IgD-negative memory B cell (primary cell): ENCODE measurements at regions not wholly inside any gene's neighbourhood (a gene's known extent, or its start where the extent isn't known, plus 50 kb on each side); places are given as distances from the start of the nearest gene placed in this dataset.
A peak's percentile ranks its signal among the peaks of the same experiment; 100 is the strongest.

Experiments
- H3K27ac Mint-ChIP-seq, 3 donors: one replicate each; pipeline ENCODE4 v1.8.0; 2020 to 2022; ENCODE audit warnings: mild to moderate bottlenecking in 3 of 3, mixed read lengths in 3 of 3, moderate library complexity in 1 of 3
- H3K27me3 Mint-ChIP-seq: one replicate; pipeline ENCODE4 v1.8.0; 2021; ENCODE audit warnings: mixed read lengths
- H3K36me3 Mint-ChIP-seq: one replicate; pipeline ENCODE4 v1.8.0; 2020; ENCODE audit warnings: mild to moderate bottlenecking, mixed read lengths
- H3K4me1 Mint-ChIP-seq, 3 donors: one replicate each; pipeline ENCODE4 v1.8.0; 2020 to 2022; ENCODE audit warnings: mixed read lengths in 3 of 3, mild to moderate bottlenecking in 1 of 3
- H3K4me3 Mint-ChIP-seq, 4 donors: one replicate each; pipeline ENCODE4 v1.8.0; 2020 to 2022; ENCODE audit warnings: mild to moderate bottlenecking in 4 of 4, mixed read lengths in 4 of 4, moderate library complexity in 3 of 4
- H3K9me3 Mint-ChIP-seq, 3 donors: one replicate each; pipeline ENCODE4 v1.8.0; 2020 to 2021; ENCODE audit warnings: mixed read lengths in 3 of 3, mild to moderate bottlenecking in 1 of 3

DNA sequence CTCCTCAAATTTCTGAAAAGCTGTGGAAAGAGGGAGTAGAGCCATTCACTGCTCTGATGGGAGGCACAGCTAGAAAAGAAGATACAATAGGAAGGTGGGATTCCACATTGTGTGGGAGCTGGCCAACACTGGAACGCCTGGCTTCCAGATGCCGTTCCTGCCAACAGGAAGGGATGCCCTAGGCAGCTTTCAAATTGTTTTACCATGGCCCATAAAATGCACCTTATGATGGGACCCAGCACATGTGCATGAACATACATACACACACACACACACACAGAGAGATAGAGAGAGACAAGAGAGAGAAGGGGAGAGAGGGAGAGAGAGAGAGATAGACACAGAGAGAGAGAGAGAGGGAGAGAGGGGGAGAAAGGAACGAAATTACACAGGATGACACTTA is 86.1 kb upstream of the BZW1 start:
- no peak overlapping the region for H3K27ac Mint-ChIP-seq
- H3K4me1 Mint-ChIP-seq = no peaks in the 10 kb centered on the region
- H3K4me3 Mint-ChIP-seq = no peak overlapping the region
- peaks cover 0 to 5% (median 2%) of the 10 kb centered on the region in 3 donors for H3K9me3 Mint-ChIP-seq
- peaks cover 3% of the 10 kb centered on the region for H3K36me3 Mint-ChIP-seq
- peaks cover 6% of the 10 kb centered on the region for H3K27me3 Mint-ChIP-seq

DNA sequence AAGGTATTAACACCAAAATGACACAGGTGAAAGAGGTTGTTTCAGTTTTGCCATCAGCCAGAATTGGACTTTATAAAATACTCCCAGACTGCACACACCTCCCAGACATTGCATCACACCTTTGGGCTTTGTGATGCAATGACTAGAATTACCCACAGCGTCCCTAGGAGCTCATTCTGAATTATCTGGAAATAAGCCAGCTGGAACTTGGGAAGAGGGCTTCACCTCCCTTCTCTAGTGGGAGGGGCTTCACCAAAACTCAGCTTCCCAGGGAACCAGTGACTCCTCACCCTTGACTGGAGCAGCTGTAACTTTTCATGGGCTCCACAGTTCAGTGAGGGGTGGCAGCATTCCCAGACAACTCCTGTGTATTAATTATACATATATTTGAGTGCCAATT is 83.1 kb upstream of the BZW1 start:
- H3K27me3 Mint-ChIP-seq = peaks cover 1% of the 10 kb centered on the region
- peaks cover 0 to 1% (median 0%) of the 10 kb centered on the region in 3 donors for H3K4me1 Mint-ChIP-seq
- H3K36me3 Mint-ChIP-seq = no peaks in the 10 kb centered on the region

DNA sequence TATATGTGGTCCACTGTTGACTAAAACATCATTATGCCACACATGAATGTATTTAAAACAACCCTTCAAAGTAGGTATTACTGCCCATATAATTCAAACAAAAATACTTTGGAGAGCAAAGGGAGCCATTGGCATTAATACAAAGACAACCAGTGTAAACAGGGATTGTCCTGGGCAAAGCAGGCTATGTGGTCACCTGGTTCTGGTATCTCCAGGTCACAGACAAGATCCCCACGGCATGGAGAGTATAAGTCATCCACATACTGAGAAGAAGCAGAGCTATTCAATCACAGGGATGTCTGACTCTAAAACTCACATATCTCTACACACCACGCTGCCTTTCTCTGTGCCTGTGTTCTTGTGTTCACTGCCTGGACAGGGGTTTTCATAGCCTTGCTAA is 81.4 kb upstream of the BZW1 start:
- no peaks in the 10 kb centered on the region for H3K9me3 Mint-ChIP-seq
- no peak overlapping the region for H3K4me3 Mint-ChIP-seq
- peak overlapping the region in 1 of 3 donors; percentile 75 for H3K27ac Mint-ChIP-seq
- H3K27me3 Mint-ChIP-seq = peaks cover 1% of the 10 kb centered on the region
- H3K36me3 Mint-ChIP-seq = no peaks in the 10 kb centered on the region
- H3K4me1 Mint-ChIP-seq = peaks cover 0 to 2% (median 0%) of the 10 kb centered on the region in 3 donors

More for the DNA sequence above, 83.1 kb upstream of the BZW1 start:
- no peak overlapping the region for H3K4me3 Mint-ChIP-seq
- H3K9me3 Mint-ChIP-seq = no peaks in the 10 kb centered on the region
- H3K27ac Mint-ChIP-seq = no peak overlapping the region

DNA sequence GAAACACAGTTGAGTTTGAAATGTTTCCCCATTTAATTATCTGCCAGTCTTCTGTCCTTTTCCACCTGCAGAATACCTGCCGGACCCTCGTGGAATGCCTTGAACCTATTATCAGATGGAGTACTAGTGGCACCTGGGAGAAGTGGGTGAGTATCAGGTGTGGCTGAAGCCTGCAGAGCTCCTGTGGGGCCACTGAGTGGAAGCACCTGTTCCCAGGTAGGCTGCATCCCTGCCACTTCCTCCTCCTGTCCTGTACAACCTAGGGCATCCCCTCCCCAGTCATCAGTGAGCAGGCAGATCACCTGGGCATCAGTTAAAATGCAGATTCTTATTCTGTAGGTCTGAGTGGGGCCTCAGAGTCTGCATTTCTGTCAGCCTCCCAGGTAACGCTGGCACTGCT is 80.8 kb upstream of the BZW1 start:
- Mint-ChIP-seq H3K27ac (no peak overlapping the region), H3K27me3 (peaks cover 5% of the 10 kb centered on the region), H3K36me3 (no peaks in the 10 kb centered on the region), H3K4me1 (peaks cover 0 to 2% (median 0%) of the 10 kb centered on the region in 3 donors), H3K9me3 (no peaks in the 10 kb centered on the region), H3K4me3 (no peak overlapping the region)

DNA sequence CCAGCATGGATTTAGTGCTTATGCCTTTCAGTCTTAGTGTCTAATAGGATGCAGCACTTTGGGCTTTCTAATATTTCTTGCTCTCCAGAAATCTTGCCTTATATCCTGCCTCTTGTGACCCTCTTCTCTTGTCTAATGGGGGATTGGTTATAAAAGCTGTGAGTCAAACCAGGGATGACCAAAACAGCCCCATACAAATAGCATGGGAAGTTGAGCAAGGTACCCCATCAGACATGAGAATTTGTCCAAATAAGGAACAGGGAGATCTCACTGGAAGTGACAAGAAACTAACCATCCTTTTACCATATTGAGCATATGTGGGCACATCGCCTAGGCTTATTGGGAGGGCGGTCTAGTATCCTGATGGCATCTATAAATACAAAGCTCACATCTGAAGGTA is 78.8 kb upstream of the BZW1 start:
- H3K4me1 Mint-ChIP-seq = peaks cover 0 to 2% (median 0%) of the 10 kb centered on the region in 3 donors
- no peak overlapping the region for H3K27ac Mint-ChIP-seq

DNA sequence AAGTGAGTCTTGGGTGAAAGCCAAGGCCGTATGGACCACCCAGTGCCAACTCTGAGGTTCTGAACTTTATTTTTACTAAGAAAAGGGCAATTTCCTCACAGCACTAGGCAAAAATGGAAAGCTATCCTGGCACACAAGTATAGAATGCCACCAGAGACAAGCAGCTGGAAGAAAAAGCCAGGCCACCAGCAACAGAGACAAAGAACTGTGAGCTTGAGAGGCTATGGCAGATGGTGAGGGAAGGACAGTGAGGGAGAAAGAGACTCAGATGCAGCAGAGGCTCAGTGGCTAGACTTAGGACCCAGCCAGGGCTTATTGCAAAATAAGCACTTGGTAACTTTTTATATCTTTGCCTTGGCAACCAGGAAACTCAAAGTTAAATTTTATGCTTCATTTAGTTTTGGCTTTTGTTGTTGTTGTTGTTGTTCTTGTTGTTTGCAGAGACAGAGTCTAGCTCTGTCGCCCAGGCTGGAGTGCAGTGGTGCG is 78.0 kb upstream of the BZW1 start:
- Mint-ChIP-seq H3K27ac (peak overlapping the region in 1 of 3 donors; percentile 47), H3K36me3 (no peaks in the 10 kb centered on the region), H3K9me3 (no peaks in the 10 kb centered on the region), H3K27me3 (peaks cover 16% of the 10 kb centered on the region), H3K4me1 (peaks cover 0 to 2% (median 0%) of the 10 kb centered on the region in 3 donors), H3K4me3 (no peak overlapping the region)

More for the DNA sequence above, 78.8 kb upstream of the BZW1 start:
- Mint-ChIP-seq H3K4me3 (no peak overlapping the region), H3K27me3 (peaks cover 16% of the 10 kb centered on the region), H3K9me3 (no peaks in the 10 kb centered on the region), H3K36me3 (no peaks in the 10 kb centered on the region)

DNA sequence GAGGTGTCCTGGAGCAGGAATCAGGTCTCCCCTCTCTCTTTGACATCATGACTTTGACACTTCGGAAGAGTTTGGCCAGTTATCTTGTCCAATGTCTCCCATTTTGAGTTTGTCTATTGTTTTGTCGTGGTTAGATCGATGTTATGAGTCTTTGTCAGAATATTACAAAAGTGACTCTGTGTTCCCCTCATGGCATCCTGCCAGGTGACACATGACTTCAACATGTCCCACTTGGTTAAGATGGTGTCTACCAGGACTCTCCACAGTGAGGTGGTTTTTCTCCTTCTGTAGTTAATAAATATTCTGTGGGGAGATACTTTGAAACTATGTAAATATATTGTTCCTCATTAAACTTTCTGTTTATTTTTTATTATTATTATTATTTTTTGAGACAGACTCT is 76.6 kb upstream of the BZW1 start:
- Mint-ChIP-seq H3K4me1 (peaks cover 0 to 3% (median 0%) of the 10 kb centered on the region in 3 donors), H3K4me3 (no peak overlapping the region), H3K36me3 (no peaks in the 10 kb centered on the region), H3K27ac (no peak overlapping the region), H3K9me3 (no peaks in the 10 kb centered on the region), H3K27me3 (peaks cover 16% of the 10 kb centered on the region)

DNA sequence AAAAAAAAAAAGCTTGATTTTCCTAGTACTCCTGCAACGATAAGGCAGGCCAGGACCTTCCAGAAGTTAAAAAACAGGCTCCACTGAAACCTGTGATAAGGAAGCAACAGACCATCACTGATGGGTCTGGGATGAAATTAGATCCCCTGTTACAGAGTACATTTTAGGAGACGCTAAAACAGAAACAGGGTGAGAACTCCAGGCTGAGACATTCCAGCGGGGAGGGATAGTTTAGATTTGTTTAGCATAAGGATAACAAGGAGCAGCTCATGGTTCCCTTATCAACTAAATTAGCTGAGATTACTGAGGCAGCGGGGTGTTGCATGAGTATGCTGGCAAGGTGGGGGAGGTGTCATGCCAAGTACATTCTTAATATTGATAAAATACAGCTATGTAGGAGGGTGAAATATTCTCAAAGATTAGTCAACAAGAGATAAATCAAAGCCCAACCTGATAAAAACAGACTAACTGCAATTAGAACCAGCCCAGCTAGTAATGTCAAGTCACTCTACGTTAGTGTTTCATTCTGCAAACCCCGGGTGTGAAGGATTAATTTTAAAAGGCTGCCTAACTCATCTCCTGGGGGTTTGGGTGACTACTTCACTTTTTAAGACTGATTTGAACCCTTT is 75.0 kb upstream of the BZW1 start:
- Mint-ChIP-seq H3K4me3 (no peak overlapping the region), H3K27me3 (peaks cover 16% of the 10 kb centered on the region), H3K27ac (no peak overlapping the region), H3K36me3 (no peaks in the 10 kb centered on the region), H3K4me1 (peaks cover 0 to 3% (median 0%) of the 10 kb centered on the region in 3 donors), H3K9me3 (no peaks in the 10 kb centered on the region)

DNA sequence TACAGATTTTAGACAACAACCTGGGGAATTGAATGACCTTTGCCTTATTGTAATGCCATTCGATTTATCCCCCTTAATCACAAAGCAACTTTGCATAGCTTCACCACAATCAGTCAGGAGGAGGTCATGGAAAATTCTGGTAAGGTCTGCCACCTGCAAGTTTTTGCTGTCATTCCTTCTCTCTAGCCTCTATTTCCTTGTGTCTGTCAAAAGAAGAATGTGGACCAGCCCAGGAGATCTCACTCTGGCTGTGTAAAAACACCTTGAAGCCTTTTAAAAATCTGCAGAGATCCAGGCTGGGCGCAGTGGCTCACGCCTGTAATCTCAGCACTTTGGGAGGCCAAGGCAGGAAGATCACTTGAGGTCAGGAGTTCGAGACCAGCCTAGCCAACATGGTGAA is 74.1 kb upstream of the BZW1 start:
- H3K4me3 Mint-ChIP-seq = no peak overlapping the region
- no peaks in the 10 kb centered on the region for H3K36me3 Mint-ChIP-seq
- peaks cover 15% of the 10 kb centered on the region for H3K27me3 Mint-ChIP-seq
- no peaks in the 10 kb centered on the region for H3K9me3 Mint-ChIP-seq
- H3K27ac Mint-ChIP-seq = no peak overlapping the region
- H3K4me1 Mint-ChIP-seq = peaks cover 0 to 3% (median 0%) of the 10 kb centered on the region in 3 donors

DNA sequence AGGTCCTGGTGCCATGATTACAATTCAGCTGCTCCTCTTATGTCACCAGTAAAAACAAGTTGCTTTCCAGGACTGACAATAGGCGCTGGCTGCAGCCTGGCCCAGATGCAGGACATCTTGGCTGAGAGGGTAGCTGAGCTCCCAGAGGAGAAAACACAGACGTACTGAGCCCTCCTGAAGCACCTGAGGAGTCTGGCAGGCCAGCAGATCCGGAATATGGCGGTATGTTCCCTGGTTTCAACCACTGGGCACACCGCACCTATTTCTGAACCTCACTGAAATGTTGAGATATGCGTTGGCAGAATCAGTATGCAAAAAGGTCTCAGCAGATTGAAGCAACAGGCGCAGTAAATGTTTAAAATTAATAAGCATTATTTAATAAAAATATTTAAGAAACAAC is 73.1 kb upstream of the BZW1 start:
- H3K4me3 Mint-ChIP-seq = no peak overlapping the region
- H3K4me1 Mint-ChIP-seq = peaks cover 0 to 2% (median 0%) of the 10 kb centered on the region in 3 donors
- no peaks in the 10 kb centered on the region for H3K9me3 Mint-ChIP-seq
- H3K27me3 Mint-ChIP-seq = peaks cover 16% of the 10 kb centered on the region
- H3K36me3 Mint-ChIP-seq = no peaks in the 10 kb centered on the region
- H3K27ac Mint-ChIP-seq = no peak overlapping the region

DNA sequence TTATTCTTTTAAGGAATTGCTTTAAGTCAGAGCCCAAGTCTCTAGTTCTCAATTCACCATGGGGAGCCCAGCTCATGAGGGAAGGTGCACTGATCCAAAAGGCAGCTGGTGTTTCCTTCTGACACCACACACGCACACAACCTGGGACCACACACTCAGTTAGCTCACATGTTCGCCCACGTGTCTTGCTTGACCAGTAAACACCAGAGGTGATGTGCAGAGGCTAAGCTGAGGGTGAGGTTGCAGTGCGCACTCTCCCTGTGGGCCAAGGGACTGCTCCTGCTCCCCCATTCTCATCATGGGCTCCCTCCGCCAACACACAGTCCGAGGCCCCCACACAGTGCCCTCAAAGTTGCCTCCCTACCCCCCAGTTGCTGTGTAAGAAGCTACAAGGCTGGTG is 70.8 kb upstream of the BZW1 start:
- H3K4me3 Mint-ChIP-seq = no peak overlapping the region
- no peaks in the 10 kb centered on the region for H3K9me3 Mint-ChIP-seq
- H3K27ac Mint-ChIP-seq = no peak overlapping the region
- peaks cover 12% of the 10 kb centered on the region for H3K27me3 Mint-ChIP-seq
- no peaks in the 10 kb centered on the region for H3K36me3 Mint-ChIP-seq
- H3K4me1 Mint-ChIP-seq = peaks cover 0 to 2% (median 0%) of the 10 kb centered on the region in 3 donors

DNA sequence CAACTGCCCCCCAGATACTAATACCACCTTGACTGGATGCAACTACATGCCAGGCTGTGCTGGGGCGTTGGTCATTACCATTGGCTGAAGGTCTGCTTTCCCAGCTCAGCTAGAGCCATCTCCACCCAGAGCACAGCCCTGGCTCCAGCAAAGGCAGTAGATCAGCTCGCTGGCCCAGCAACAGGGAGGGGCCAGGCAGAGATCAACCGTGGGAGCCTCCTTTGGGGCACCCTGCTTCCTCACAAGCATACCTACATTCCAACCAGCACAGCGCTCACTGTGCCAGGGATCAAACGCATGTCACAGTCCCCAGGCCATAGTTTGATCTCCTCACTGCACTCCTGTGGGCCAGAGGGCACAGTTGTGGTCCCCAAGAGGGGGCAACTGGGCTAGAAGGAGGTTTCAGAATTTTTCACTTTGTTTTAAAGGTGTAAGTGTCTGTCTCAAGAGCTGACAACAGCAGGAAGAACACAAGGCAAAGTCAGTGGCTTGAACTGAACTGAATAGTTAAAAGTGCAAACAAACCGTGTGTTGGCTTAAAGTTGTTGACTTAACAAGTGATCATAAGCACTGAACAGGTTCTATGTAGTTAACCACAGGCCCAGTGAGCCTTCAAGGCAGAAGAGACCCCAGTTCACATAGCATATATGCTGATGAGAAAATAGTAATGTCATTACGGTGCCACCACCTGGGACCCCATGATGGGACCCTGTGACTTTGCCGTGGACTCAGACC is 70.1 kb upstream of the BZW1 start:
- H3K9me3 Mint-ChIP-seq = no peaks in the 10 kb centered on the region
- H3K4me3 Mint-ChIP-seq = no peak overlapping the region
- H3K27ac Mint-ChIP-seq = no peak overlapping the region
- peaks cover 11% of the 10 kb centered on the region for H3K27me3 Mint-ChIP-seq
- peaks cover 0 to 2% (median 0%) of the 10 kb centered on the region in 3 donors for H3K4me1 Mint-ChIP-seq
- H3K36me3 Mint-ChIP-seq = no peaks in the 10 kb centered on the region

DNA sequence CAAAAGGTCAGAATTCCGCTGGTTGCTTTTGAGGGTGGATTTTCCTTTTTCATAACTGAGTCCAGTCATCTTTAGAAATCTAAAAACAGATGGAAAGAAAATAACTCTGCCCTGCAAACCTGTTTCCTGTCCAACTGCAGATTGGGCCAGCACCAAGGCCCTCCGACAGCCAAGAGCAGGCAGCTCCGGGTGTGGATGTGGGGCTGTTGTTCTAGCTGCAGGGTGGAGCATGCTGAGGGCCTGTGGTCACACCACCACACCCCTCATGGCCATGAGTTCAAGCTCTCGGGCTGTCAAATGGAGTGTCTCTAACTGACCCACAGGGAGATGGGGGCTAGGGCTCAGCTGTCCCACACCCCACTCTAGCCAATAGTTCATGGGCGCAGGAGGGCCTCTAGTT is 69.3 kb upstream of the BZW1 start:
- Mint-ChIP-seq H3K27me3 (peaks cover 5% of the 10 kb centered on the region), H3K27ac (no peak overlapping the region)

DNA sequence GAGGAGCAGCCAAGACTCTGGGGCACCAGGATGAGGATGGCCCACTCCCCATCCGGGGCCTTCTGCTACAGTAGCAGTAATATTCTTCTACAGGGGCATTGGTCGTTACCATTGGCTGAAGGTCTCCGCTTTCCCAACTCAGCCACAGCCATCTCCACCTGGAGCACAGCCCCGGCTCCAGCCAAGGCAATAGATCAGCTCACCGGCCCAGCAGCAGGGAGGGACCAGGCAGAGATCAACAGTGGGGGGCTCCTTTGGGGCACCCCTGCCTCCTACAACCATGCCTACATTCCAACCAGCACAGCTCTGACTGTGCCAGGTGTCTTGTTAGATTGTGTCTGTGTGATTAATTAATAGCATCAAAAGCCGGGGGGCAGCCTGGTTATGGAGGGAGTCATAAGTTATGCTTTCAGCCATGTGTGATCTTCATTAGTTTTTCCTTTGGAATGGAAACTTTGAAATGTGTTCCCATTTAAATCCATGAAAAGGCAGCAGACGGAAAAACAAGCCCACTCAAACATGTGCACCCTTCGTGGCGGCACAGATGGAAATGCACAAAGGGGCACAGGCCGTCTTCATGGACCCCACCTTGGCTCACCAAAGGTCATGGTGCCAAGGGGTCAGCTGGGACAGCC is 68.6 kb upstream of the BZW1 start:
- H3K9me3 Mint-ChIP-seq = no peaks in the 10 kb centered on the region
- no peaks in the 10 kb centered on the region for H3K36me3 Mint-ChIP-seq
- no peak overlapping the region for H3K4me3 Mint-ChIP-seq
- H3K27ac Mint-ChIP-seq = no peak overlapping the region
- peaks cover 1% of the 10 kb centered on the region for H3K27me3 Mint-ChIP-seq
- peaks cover 0 to 2% (median 0%) of the 10 kb centered on the region in 3 donors for H3K4me1 Mint-ChIP-seq

More for the DNA sequence above, 69.3 kb upstream of the BZW1 start:
- peaks cover 0 to 2% (median 0%) of the 10 kb centered on the region in 3 donors for H3K4me1 Mint-ChIP-seq
- no peaks in the 10 kb centered on the region for H3K36me3 Mint-ChIP-seq
- no peaks in the 10 kb centered on the region for H3K9me3 Mint-ChIP-seq
- no peak overlapping the region for H3K4me3 Mint-ChIP-seq

DNA sequence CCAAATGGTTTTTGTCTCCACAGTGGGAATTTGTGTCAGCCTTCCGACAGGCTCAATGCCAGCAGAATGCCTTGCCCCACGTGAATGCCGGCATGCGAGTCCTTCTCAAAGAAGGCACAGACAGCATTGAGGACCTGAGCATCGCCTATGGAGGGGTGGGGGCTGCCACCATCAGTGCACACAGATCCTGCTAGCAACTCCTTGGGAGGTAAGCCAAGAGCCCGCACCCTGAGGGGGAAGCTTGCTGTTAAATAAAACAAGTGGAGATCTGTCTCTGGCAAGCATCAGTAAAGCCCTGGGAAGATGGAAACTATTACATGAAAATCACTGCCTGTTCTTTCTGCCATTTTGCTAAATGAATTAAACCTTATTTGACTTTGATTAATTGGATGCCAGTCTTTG is 67.5 kb upstream of the BZW1 start:
- H3K9me3 Mint-ChIP-seq = no peaks in the 10 kb centered on the region
- H3K27ac Mint-ChIP-seq = no peak overlapping the region

More for the DNA sequence above, 67.5 kb upstream of the BZW1 start:
- peaks cover 0 to 2% (median 0%) of the 10 kb centered on the region in 3 donors for H3K4me1 Mint-ChIP-seq
- no peak overlapping the region for H3K4me3 Mint-ChIP-seq
- H3K36me3 Mint-ChIP-seq = no peaks in the 10 kb centered on the region
- H3K27me3 Mint-ChIP-seq = peaks cover 1% of the 10 kb centered on the region
